ENCODE measurements at regions not wholly inside any gene's neighbourhood (a gene's known extent, or its start where the extent isn't known, plus 50 kb on each side); places are given as distances from the start of the nearest gene placed in this dataset.
"Not testable (repeated sequence)": the region's sequence is repeated elsewhere in the genome, so short reads cannot be mapped to it uniquely, and the experiment has no call there.

GRCh38 chr16:7278636-7279035, 54.0 kb upstream of the RBFOX1 start:
- H3K36me3 Mint-ChIP-seq (ENCODE audit: insufficient read depth): no peaks in the 10 kb centered on the region
- H3K4me3 Mint-ChIP-seq: no peak overlapping the region
- peaks cover 14% of the 10 kb centered on the region for H3K9me3 Mint-ChIP-seq
- DNase-seq (no peak), ATAC-seq (no peak)
- no peaks in the 10 kb centered on the region for H3K4me1 Mint-ChIP-seq (ENCODE audit: low read depth)
- no peaks in the 10 kb centered on the region for H3K27me3 Mint-ChIP-seq (ENCODE audit: low read depth)

DNA sequence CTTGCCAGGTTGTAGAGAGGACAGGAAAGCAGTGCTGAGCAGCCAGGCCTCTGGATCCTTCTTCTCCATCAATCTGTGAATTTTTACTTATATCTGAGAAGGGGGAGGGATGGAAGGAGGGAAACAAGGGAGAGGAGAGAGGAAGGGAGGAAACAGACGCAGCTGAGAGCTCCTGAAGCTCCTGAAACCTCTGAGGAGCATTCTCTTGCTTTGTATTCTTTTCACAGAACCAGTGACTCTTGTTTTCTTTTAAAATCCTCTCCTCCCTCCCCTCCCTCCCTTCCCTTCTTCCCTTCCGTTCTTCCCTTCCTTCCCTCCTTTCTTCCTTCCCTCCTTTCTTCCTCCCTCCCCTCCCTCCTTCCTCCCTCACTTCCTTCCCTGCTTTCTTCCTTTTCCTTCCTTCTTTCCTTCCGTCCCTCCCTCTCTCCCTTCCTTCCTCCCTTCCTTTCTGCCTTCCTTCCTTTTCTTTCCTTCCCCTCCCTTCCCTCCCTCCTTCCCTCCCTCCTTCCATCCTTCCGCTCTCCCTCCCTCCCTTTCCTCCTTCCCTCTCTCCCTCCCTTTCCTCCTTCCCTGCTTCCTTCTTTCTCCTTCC, 60.0 kb upstream of the RBFOX1 start:
- H3K4me3 Mint-ChIP-seq: no peak overlapping the region
- ATAC-seq (no peak), DNase-seq (no peak)
- no peaks in the 10 kb centered on the region for H3K36me3 Mint-ChIP-seq (ENCODE audit: insufficient read depth)
- no peaks in the 10 kb centered on the region for H3K4me1 Mint-ChIP-seq (ENCODE audit: low read depth)
- peaks cover 7% of the 10 kb centered on the region for H3K9me3 Mint-ChIP-seq
- no peaks in the 10 kb centered on the region for H3K27me3 Mint-ChIP-seq (ENCODE audit: low read depth)

DNA sequence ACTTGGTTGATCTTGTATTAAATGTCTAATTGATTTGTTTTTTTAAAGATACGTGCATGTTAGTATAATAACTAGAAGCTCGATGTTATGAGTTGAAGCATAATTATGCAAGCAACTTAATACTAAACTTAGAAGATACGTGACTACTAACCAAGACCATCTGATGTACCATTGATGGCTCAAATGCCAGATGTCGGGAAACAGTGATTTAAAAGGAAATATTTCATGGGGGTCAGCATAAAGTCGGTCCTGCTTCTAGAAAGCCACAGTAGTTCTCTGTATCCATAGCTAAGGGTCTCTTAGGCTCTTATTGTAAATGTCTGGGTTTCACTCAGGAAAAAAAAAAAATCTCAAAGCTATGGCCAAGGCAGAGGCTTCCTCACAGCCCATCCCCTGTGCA, 61.2 kb upstream of the RBFOX1 start:
- no peak for ATAC-seq
- DNase-seq: no peak
- Mint-ChIP-seq H3K4me3 (no peak overlapping the region), H3K9me3 (peaks cover 12% of the 10 kb centered on the region), H3K36me3 (ENCODE audit: insufficient read depth) (no peaks in the 10 kb centered on the region), H3K27me3 (ENCODE audit: low read depth) (no peaks in the 10 kb centered on the region), H3K4me1 (ENCODE audit: low read depth) (no peaks in the 10 kb centered on the region)

GRCh38 chr16:7270823-7271222, 61.8 kb upstream of the RBFOX1 start:
- Mint-ChIP-seq H3K4me3 (no peak overlapping the region), H3K27me3 (ENCODE audit: low read depth) (no peaks in the 10 kb centered on the region), H3K9me3 (peaks cover 12% of the 10 kb centered on the region), H3K36me3 (ENCODE audit: insufficient read depth) (no peaks in the 10 kb centered on the region), H3K4me1 (ENCODE audit: low read depth) (no peaks in the 10 kb centered on the region)
- no peak for DNase-seq
- no peak for ATAC-seq

DNA sequence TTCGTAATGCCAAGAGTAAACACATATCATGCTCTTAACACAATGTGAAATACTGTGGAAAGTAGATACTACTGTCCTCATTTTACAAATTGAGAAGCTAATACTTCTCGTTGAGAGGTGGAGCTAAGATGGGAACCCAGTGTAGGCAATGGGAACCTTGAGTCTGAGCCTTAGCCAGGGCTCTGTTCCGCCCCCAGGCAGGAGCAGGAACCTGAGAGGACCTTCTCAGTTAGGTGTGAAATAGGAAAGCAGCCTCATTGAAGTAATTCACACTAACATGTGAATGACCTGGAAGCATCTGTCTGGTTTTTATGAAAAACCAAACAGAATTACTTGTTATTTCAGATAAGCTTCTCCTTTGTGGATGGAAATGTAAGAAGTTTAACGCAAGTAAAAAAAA, 62.6 kb upstream of the RBFOX1 start:
- H3K4me3 Mint-ChIP-seq: no peak overlapping the region
- no peaks in the 10 kb centered on the region for H3K4me1 Mint-ChIP-seq (ENCODE audit: low read depth)
- DNase-seq (no peak), ATAC-seq (no peak)
- H3K36me3 Mint-ChIP-seq (ENCODE audit: insufficient read depth): no peaks in the 10 kb centered on the region
- no peaks in the 10 kb centered on the region for H3K27me3 Mint-ChIP-seq (ENCODE audit: low read depth)
- H3K9me3 Mint-ChIP-seq: peaks cover 12% of the 10 kb centered on the region

DNA sequence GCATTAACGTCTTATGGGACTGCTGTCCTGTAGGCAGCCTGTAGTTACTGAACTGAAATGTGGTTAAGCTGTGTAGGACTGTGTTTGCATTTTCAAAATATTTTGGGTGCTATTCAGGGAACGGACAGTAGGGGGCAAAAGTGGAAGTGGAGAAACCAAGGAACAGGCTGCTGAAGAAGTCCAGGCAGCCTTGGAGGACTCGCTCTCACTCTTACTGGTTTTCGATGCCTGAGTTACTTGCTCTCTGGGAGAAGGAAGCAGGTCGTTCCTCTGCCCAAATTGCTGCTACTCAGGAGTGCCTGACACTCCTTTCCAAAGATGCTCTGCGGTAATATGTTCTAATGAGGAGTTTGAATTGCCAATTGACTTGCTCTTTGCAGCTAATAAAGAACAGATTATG, 64.5 kb upstream of the RBFOX1 start:
- no peaks in the 10 kb centered on the region for H3K36me3 Mint-ChIP-seq (ENCODE audit: insufficient read depth)
- DNase-seq (no peak), ATAC-seq (no peak)
- H3K4me1 Mint-ChIP-seq (ENCODE audit: low read depth): no peaks in the 10 kb centered on the region
- no peaks in the 10 kb centered on the region for H3K27me3 Mint-ChIP-seq (ENCODE audit: low read depth)
- no peak overlapping the region for H3K4me3 Mint-ChIP-seq
- peaks cover 9% of the 10 kb centered on the region for H3K9me3 Mint-ChIP-seq

DNA sequence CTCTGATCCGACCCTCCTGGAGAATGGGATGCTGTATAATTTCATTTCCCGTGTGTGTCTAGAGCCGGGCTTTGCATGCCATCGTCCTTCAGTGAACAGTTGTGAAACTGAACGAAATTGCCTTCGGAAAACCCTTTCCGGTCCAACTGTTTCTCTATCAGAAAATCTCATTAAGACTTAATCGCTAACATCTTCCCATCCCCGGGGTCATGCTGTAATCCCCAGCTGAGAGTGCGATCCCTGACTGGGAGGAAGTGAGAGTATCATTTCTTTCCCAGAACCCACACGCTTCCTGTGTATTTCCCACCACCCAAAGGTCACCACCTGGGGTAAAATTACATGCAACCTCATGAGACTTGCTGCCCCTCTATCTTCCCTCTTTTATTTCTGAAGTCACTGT, 75.6 kb upstream of the RBFOX1 start:
- Mint-ChIP-seq H3K4me1 (ENCODE audit: low read depth) (no peaks in the 10 kb centered on the region), H3K36me3 (ENCODE audit: insufficient read depth) (no peaks in the 10 kb centered on the region), H3K4me3 (no peak overlapping the region), H3K9me3 (peaks cover 10% of the 10 kb centered on the region), H3K27me3 (ENCODE audit: low read depth) (no peaks in the 10 kb centered on the region)
- ATAC-seq (no peak), DNase-seq (no peak)

GRCh38 chr16:7246578-7246977, 86.1 kb upstream of the RBFOX1 start:
- Mint-ChIP-seq H3K4me1 (ENCODE audit: low read depth) (no peaks in the 10 kb centered on the region), H3K27me3 (ENCODE audit: low read depth) (no peaks in the 10 kb centered on the region), H3K4me3 (no peak overlapping the region), H3K36me3 (ENCODE audit: insufficient read depth) (no peaks in the 10 kb centered on the region), H3K9me3 (peaks cover 9% of the 10 kb centered on the region)
- DNase-seq (no peak), ATAC-seq (no peak)

GRCh38 chr16:7239547-7239946, 93.1 kb upstream of the RBFOX1 start:
- ATAC-seq (no peak), DNase-seq (no peak)
- no peaks in the 10 kb centered on the region for H3K36me3 Mint-ChIP-seq (ENCODE audit: insufficient read depth)
- H3K4me3 Mint-ChIP-seq: no peak overlapping the region
- no peaks in the 10 kb centered on the region for H3K4me1 Mint-ChIP-seq (ENCODE audit: low read depth)
- peaks cover 13% of the 10 kb centered on the region for H3K9me3 Mint-ChIP-seq
- H3K27me3 Mint-ChIP-seq (ENCODE audit: low read depth): no peaks in the 10 kb centered on the region

GRCh38 chr16:7236824-7237410, 95.7 kb upstream of the RBFOX1 start:
- no peaks in the 10 kb centered on the region for H3K27me3 Mint-ChIP-seq (ENCODE audit: low read depth)
- no peak overlapping the region for H3K4me3 Mint-ChIP-seq
- no peaks in the 10 kb centered on the region for H3K36me3 Mint-ChIP-seq (ENCODE audit: insufficient read depth)
- ATAC-seq (no peak), DNase-seq (no peak)
- peaks cover 22% of the 10 kb centered on the region for H3K9me3 Mint-ChIP-seq
- no peaks in the 10 kb centered on the region for H3K4me1 Mint-ChIP-seq (ENCODE audit: low read depth)

GRCh38 chr16:7233975-7234374, 98.7 kb upstream of the RBFOX1 start:
- no peak for ATAC-seq
- no peaks in the 10 kb centered on the region for H3K36me3 Mint-ChIP-seq (ENCODE audit: insufficient read depth)
- DNase-seq: no peak
- H3K27me3 Mint-ChIP-seq (ENCODE audit: low read depth): no peaks in the 10 kb centered on the region
- H3K4me1 Mint-ChIP-seq (ENCODE audit: low read depth): no peaks in the 10 kb centered on the region
- H3K4me3 Mint-ChIP-seq: no peak overlapping the region
- H3K9me3 Mint-ChIP-seq: peaks cover 18% of the 10 kb centered on the region

DNA sequence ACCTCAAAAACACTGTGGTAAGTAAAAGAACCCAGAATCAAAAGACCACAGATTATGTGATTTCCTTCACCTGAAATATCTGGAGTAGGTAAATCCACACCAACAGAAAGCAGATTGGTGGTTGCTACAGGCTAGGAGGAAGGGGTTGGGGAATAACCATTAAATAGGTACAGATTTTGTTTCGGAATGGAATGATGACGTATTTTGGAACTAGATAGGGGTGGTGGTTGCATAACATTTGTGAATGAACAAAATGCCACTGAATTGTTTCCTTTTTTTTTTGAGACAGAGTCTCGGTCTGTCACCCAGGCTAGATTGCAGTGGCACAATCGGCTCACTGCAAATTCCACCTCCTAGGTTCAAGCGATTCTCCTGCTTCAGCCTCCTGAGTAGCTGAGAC, 100.9 kb upstream of the RBFOX1 start:
- no peak for DNase-seq
- peaks cover 26% of the 10 kb centered on the region for H3K9me3 Mint-ChIP-seq
- H3K4me3 Mint-ChIP-seq: no peak overlapping the region
- no peak for ATAC-seq
- H3K36me3 Mint-ChIP-seq (ENCODE audit: insufficient read depth): no peaks in the 10 kb centered on the region
- H3K27me3 Mint-ChIP-seq (ENCODE audit: low read depth): no peaks in the 10 kb centered on the region
- H3K4me1 Mint-ChIP-seq (ENCODE audit: low read depth): no peaks in the 10 kb centered on the region

DNA sequence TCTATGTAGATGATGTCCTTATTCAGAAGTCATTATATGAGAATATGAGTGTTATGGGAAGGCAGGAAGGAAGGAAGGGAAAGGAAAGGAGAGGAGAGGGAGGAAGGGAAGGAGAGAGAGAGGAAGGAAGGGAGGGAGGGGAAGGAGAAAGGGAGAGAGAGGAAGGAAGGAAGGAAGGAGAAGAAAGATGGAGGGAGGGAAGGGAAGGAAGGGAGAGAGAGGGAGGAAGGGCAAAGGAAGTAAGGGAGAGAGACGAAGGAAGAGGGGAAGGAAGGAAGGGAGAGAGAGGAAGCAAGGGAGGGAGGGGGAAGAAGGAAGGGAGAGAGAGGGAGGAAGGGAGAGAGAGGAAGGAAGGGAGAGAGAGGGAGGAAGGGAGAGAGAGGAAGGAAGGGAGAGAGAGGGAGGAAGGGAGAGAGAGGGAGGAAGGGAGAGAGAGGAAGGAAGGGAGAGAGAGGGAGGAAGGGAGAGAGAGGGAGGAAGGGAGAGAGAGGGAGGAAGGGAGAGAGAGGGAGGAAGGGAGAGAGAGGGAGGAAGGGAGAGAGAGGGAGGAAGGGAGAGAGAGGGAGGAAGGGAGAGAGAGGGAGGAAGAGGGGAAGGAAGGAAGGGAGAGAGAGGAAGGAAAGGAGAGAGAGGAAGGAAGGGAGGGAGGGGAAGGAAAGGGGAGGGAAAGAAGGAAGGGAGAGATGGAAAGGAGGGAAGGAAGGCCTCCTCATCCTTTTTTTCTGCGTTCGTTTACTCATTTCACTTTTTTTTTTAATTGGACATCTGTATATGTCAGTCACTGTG, 103.0 kb upstream of the RBFOX1 start:
- not testable (repeated sequence) for H3K4me3 Mint-ChIP-seq; H3K27me3 Mint-ChIP-seq (ENCODE audit: low read depth); H3K4me1 Mint-ChIP-seq (ENCODE audit: low read depth); H3K36me3 Mint-ChIP-seq (ENCODE audit: insufficient read depth); ATAC-seq; DNase-seq
- peaks cover 26% of the 10 kb centered on the region for H3K9me3 Mint-ChIP-seq

GRCh38 chr16:7227229-7227721, 105.4 kb upstream of the RBFOX1 start:
- H3K9me3 Mint-ChIP-seq: peaks cover 13% of the 10 kb centered on the region
- H3K27me3 Mint-ChIP-seq (ENCODE audit: low read depth): no peaks in the 10 kb centered on the region
- DNase-seq: no peak
- no peak for ATAC-seq
- no peaks in the 10 kb centered on the region for H3K36me3 Mint-ChIP-seq (ENCODE audit: insufficient read depth)
- H3K4me3 Mint-ChIP-seq: no peak overlapping the region
- no peaks in the 10 kb centered on the region for H3K4me1 Mint-ChIP-seq (ENCODE audit: low read depth)

GRCh38 chr16:7221157-7221556, 111.5 kb upstream of the RBFOX1 start:
- H3K4me3 Mint-ChIP-seq: no peak overlapping the region
- ATAC-seq (no peak), DNase-seq (no peak)
- no peaks in the 10 kb centered on the region for H3K36me3 Mint-ChIP-seq (ENCODE audit: insufficient read depth)
- no peaks in the 10 kb centered on the region for H3K27me3 Mint-ChIP-seq (ENCODE audit: low read depth)
- H3K4me1 Mint-ChIP-seq (ENCODE audit: low read depth): no peaks in the 10 kb centered on the region
- peaks cover 5% of the 10 kb centered on the region for H3K9me3 Mint-ChIP-seq
